Globus pallidus (tissue), 1 donor: ENCODE measurements at regions not wholly inside any gene's neighbourhood (a gene's known extent, or its start where the extent isn't known, plus 50 kb on each side); places are given as distances from the start of the nearest gene placed in this dataset.

Experiments
- DNase-seq: peaks from one replicate; pipeline ENCODE4 v3.0.0-alpha.2; 2015; ENCODE audit warnings: low spot score

- no peak for DNase-seq
These were observed 53.8 kb upstream of the FBN2 start for GRCh38 chr5:128591598-128592455.

- DNase-seq: no peak
These were observed 58.0 kb upstream of the FBN2 start for GRCh38 chr5:128596071-128596470.

GRCh38 chr5:128597156-128597555, 59.1 kb upstream of the FBN2 start:
- DNase-seq: no peak

GRCh38 chr5:128613128-128613527, 75.1 kb upstream of the FBN2 start:
- no peak for DNase-seq

GRCh38 chr5:128613766-128614165, 75.7 kb upstream of the FBN2 start:
- DNase-seq: no peak

- DNase-seq: no peak
These were observed 77.5 kb upstream of the FBN2 start for GRCh38 chr5:128615578-128615977.

- no peak for DNase-seq
These were observed 88.6 kb upstream of the FBN2 start for GRCh38 chr5:128626536-128627090.

GRCh38 chr5:128627939-128628338, 89.9 kb upstream of the FBN2 start:
- no peak for DNase-seq

- no peak for DNase-seq
These were observed 91.1 kb upstream of the FBN2 start for GRCh38 chr5:128629157-128629556.

- DNase-seq: no peak
These were observed 92.1 kb upstream of the FBN2 start for GRCh38 chr5:128630121-128630520.

GRCh38 chr5:128631771-128632170, 93.7 kb upstream of the FBN2 start:
- DNase-seq: no peak

GRCh38 chr5:128632264-128632663, 94.2 kb upstream of the FBN2 start:
- no peak for DNase-seq

GRCh38 chr5:128633901-128634300, 95.9 kb upstream of the FBN2 start:
- DNase-seq: no peak

GRCh38 chr5:128635379-128635778, 97.3 kb upstream of the FBN2 start:
- no peak for DNase-seq

- no peak for DNase-seq
These were observed 98.3 kb upstream of the FBN2 start for GRCh38 chr5:128636361-128636760.

GRCh38 chr5:128637031-128637430, 99.0 kb upstream of the FBN2 start:
- no peak for DNase-seq

GRCh38 chr5:128641861-128642260, 103.8 kb upstream of the FBN2 start:
- no peak for DNase-seq

GRCh38 chr5:128644863-128645262, 106.8 kb upstream of the FBN2 start:
- no peak for DNase-seq

- DNase-seq: no peak
These were observed 107.5 kb upstream of the FBN2 start for GRCh38 chr5:128645581-128645980.

GRCh38 chr5:128646176-128646575, 108.1 kb upstream of the FBN2 start:
- no peak for DNase-seq

- no peak for DNase-seq
These were observed 111.1 kb upstream of the FBN2 start for GRCh38 chr5:128649192-128649591.

GRCh38 chr5:128662997-128663396, 125.0 kb upstream of the FBN2 start:
- no peak for DNase-seq

- no peak for DNase-seq
These were observed 127.8 kb upstream of the FBN2 start for GRCh38 chr5:128665747-128666355.
